GM12878 (cell line): ENCODE measurements at regions not wholly inside any gene's neighbourhood (a gene's known extent, or its start where the extent isn't known, plus 50 kb on each side); places are given as distances from the start of the nearest gene placed in this dataset.

ENCODE experiments used
- ATAC-seq: fragments of 200-7000 bp; cut with Tn5 transposase; 3 replicates; pipeline ENCODE4 v1.9.1; 2020; ENCODE audit warnings: mild to moderate bottlenecking, moderate library complexity
- BruUV-seq: library from RNA; stranded (reverse); fragments of 400-500 nt; replicated peaks from 2 replicates; lab custom pipeline; 2021; lab: Mats Ljungman, UMichigan
- CTCF ChIA-PET: fragments of 300-600 bp; sonication (Branson Sonifier 250); formaldehyde crosslinking; extraction: SDS; loops from one replicate; lab custom pipeline; 2021; ENCODE audit warnings: inconsistent platforms; lab: Yijun Ruan, JAX
- POLR2A ChIA-PET: fragments of 350-600 bp; formaldehyde crosslinking; extraction: SDS; loops from one replicate; lab custom pipeline; 2021; ENCODE audit warnings: inconsistent platforms; lab: Charles Lee
- RAD21 ChIA-PET: fragments of 300-600 bp; sonication (Branson Sonifier 250); formaldehyde crosslinking; loops from one replicate; lab custom pipeline; 2023; ENCODE audit warnings: antibody characterized with exemption; ENCODE audit not compliant: unreplicated experiment; lab: Charles Lee
- SMC1A ChIA-PET: fragments of 300-600 bp; sonication (Branson Sonifier 250); formaldehyde crosslinking; loops from one replicate; lab custom pipeline; 2023; ENCODE audit not compliant: unreplicated experiment, uncharacterized antibody; lab: Charles Lee
- DNase-seq: peaks from one replicate; pipeline ENCODE4 v3.0.0-alpha.2; 2011; ENCODE audit warnings: low read depth, low spot score
- FAIRE-seq: peaks from 3 replicates; lab custom pipeline; 2011; peaks lifted over from hg19 to GRCh38; lab: Jason Lieb, UNC
- H2AFZ ChIP-seq: 2 replicates; pipeline ENCODE4 v1.6.0; 2011; ENCODE audit warnings: low read depth, low read length, control low read depth; ENCODE audit not compliant: control insufficient read depth
- H3K27ac ChIP-seq: 2 replicates; pipeline ENCODE4 v1.5.1; 2011; ENCODE audit warnings: control low read depth; ENCODE audit not compliant: control insufficient read depth, insufficient read depth
- H3K27me3 ChIP-seq, 2 experiments: replicated peaks in 1 of 2; 2 replicates each; pipeline versions ENCODE4 v1.6.0 to v1.6.1; 2011; ENCODE audit warnings: low read length in 1 of 2; ENCODE audit not compliant: control insufficient read depth in 2 of 2, insufficient read depth in 2 of 2
- H3K36me3 ChIP-seq, 2 experiments: 2 replicates each; pipeline ENCODE4 v1.5.1; 2011; ENCODE audit warnings: low read length in 1 of 2; ENCODE audit not compliant: control insufficient read depth in 2 of 2, insufficient read depth in 2 of 2
- H3K4me1 ChIP-seq: 2 replicates; pipeline ENCODE4 v1.6.1; 2011; ENCODE audit warnings: mild to moderate bottlenecking, low read length, moderate library complexity, mixed read lengths; ENCODE audit not compliant: control insufficient read depth, insufficient read depth
- H3K4me2 ChIP-seq: 2 replicates; pipeline ENCODE4 v1.6.0; 2011; ENCODE audit warnings: control low read depth; ENCODE audit not compliant: control insufficient read depth, insufficient read depth
- H3K4me3 ChIP-seq: fragments of 200-600 bp; sonication (generic); 2 replicates; pipeline ENCODE4 v1.5.1; 2016
- H3K79me2 ChIP-seq: 2 replicates; pipeline ENCODE4 v1.6.0; 2011; ENCODE audit warnings: low read length; ENCODE audit not compliant: control insufficient read depth, insufficient read depth
- H3K9ac ChIP-seq: 2 replicates; pipeline ENCODE4 v1.8.0; 2011; ENCODE audit warnings: low read length, control low read depth, mixed read lengths; ENCODE audit not compliant: control insufficient read depth, insufficient read depth
- H3K9me3 ChIP-seq: replicated peaks from 3 replicates; pipeline ENCODE4 v1.5.1; 2011; ENCODE audit warnings: mild to moderate bottlenecking, low read length; ENCODE audit not compliant: control insufficient read depth, insufficient read depth
- H4K20me1 ChIP-seq: 2 replicates; pipeline ENCODE4 v1.6.0; 2011; ENCODE audit not compliant: control insufficient read depth, insufficient read depth
- ASH2L ChIP-seq: fragments of 300-600, 200-600 bp; sonication (generic); IDR thresholded peaks from 2 replicates; pipeline ENCODE4 v1.6.1; 2017; ENCODE audit warnings: low read depth, mild to moderate bottlenecking, borderline replicate concordance
- ATF7 ChIP-seq: fragments of 450-650 bp; IDR thresholded peaks from 2 replicates; pipeline ENCODE4 v1.6.1; 2016; ENCODE audit warnings: low read depth, mild to moderate bottlenecking
- CBX5 ChIP-seq: sonication (generic); IDR thresholded peaks from 2 replicates; pipeline ENCODE4 v1.6.1; 2016; ENCODE audit warnings: low read depth, moderate library complexity, mild to moderate bottlenecking, inconsistent platforms
- CHD1 ChIP-seq: IDR thresholded peaks from 2 replicates; pipeline ENCODE4 v1.6.1; 2012; ENCODE audit warnings: low read depth, low read length, improper control_type of control experiment
- ETV6 ChIP-seq, 2 experiments: fragments of 450-650 bp in 1 of 2; IDR thresholded peaks in 1 of 2; conservative IDR thresholded peaks in 1 of 2; 2 replicates each; pipeline ENCODE4 v1.6.1; 2014; ENCODE audit warnings: antibody characterized with exemption in 1 of 2, borderline replicate concordance in 1 of 2, low read depth in 1 of 2, mild to moderate bottlenecking in 1 of 2, moderate library complexity in 1 of 2
- FOXK2 ChIP-seq: fragments of 450-650 bp; IDR thresholded peaks from 2 replicates; pipeline ENCODE4 v1.6.1; 2017; ENCODE audit warnings: mild to moderate bottlenecking, moderate library complexity
- HCFC1 ChIP-seq: fragments of 150-350 bp; IDR thresholded peaks from 2 replicates; pipeline ENCODE4 v1.6.1; 2014; ENCODE audit warnings: low read length
- MEF2A ChIP-seq: IDR thresholded peaks from 2 replicates; pipeline ENCODE4 v1.6.1; 2011; ENCODE audit warnings: low read depth, mild to moderate bottlenecking, low read length, moderate library complexity; ENCODE audit not compliant: insufficient read depth
- MTA2 ChIP-seq: fragments of 450-650 bp; IDR thresholded peaks from 2 replicates; pipeline ENCODE4 v1.6.1; 2016; ENCODE audit warnings: low read depth, mild to moderate bottlenecking, moderate library complexity
- NBN ChIP-seq: fragments of 450-650 bp; IDR thresholded peaks from 2 replicates; pipeline ENCODE4 v1.6.1; 2016
- PAX5 ChIP-seq: IDR thresholded peaks from 2 replicates; pipeline ENCODE4 v1.6.1; 2011; ENCODE audit warnings: low read depth, low read length, borderline replicate concordance
- RUNX3 ChIP-seq: IDR thresholded peaks from 2 replicates; pipeline ENCODE4 v1.6.1; 2012; ENCODE audit warnings: low read length, inconsistent platforms
- SPI1 ChIP-seq: IDR thresholded peaks from 2 replicates; pipeline ENCODE4 v1.6.1; 2011; ENCODE audit warnings: low read depth, mild to moderate bottlenecking, low read length, moderate library complexity, borderline replicate concordance; ENCODE audit not compliant: insufficient read depth
- SRF ChIP-seq, 2 experiments: IDR thresholded peaks; 2 replicates each; pipeline ENCODE4 v1.6.1; 2011; ENCODE audit warnings: low read depth in 2 of 2, low read length in 2 of 2, mild to moderate bottlenecking in 1 of 2, moderate library complexity in 1 of 2
- TARDBP ChIP-seq: IDR thresholded peaks from 2 replicates; pipeline ENCODE4 v1.6.1; 2016; ENCODE audit warnings: borderline replicate concordance
- WRNIP1 ChIP-seq: IDR thresholded peaks from 2 replicates; pipeline ENCODE4 v1.6.1; 2011; ENCODE audit warnings: low read depth, low read length, improper control_type of control experiment, borderline replicate concordance
- WGBS: methylation state at CpG from one replicate; pipeline ENCODE4 v1.1.6; 2016; ENCODE audit warnings: low lambda C conversion rate; ENCODE audit not compliant: insufficient replicate concordance, insufficient coverage; ENCODE audit errors: missing lambda C conversion rate; 5-methylcytosine and 5-hydroxymethylcytosine counted together
- in situ Hi-C: fragments of 300-500 bp; cut with MboI; formaldehyde crosslinking; loops from 9 replicates; pipeline ENCODE4 v1.14.3; 2018; ENCODE audit warnings: mixed read lengths
- intact Hi-C: fragments of 100-400 bp; cut with micrococcal nuclease; formaldehyde crosslinking; loops from one replicate; pipeline ENCODE4 v1.14.2; 2022; ENCODE audit not compliant: unreplicated experiment
- TF ChIP-seq, protein P1 (sequence below): IDR thresholded peaks from 2 replicates; pipeline ENCODE4 v1.6.1; 2011; ENCODE audit warnings: borderline replicate concordance, low read depth, mild to moderate bottlenecking, moderate library complexity, low read length; ENCODE audit not compliant: insufficient read depth, poor library complexity, severe bottlenecking

DNA sequence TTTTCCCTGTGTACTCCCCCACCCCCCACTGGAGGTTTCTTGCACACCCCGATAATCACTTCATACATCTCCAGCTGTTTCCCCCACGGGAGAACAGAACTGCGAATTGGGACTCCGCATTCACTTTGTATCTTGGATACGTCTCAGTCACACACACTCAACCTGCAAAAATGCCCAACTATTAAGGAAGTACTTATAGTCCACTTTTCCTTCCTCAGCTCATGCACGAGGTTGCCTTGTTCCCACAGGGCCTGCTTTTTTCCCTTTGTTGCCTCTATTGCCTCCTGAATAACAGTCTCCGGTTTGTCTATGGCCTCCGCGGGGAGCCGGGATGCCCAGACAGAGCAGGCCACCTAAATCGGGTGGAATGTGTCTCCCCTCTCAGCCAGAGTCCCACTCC, 282.3 kb downstream of the PYDC2 start:
- Histone ChIP-seq H3K36me3 (no peaks in the 10 kb centered on the region), H3K79me2 (no peaks in the 10 kb centered on the region), H3K9ac (no peak overlapping the region), H3K4me3 (no peak overlapping the region), H3K4me2 (no peak overlapping the region), H3K4me1 (no peaks in the 10 kb centered on the region), H3K27me3 (no peaks in the 10 kb centered on the region), H3K27ac (no peak overlapping the region), H2AFZ (no peak overlapping the region), H3K9me3 (no peaks in the 10 kb centered on the region), H4K20me1 (no peaks in the 10 kb centered on the region)
- DNase-seq (no peak), FAIRE-seq (no peak), ATAC-seq (no peak)
- SMC1A ChIA-PET = interaction anchor here (0.7 kb wide), 1 partner anchor 44 kb away, joined by 3 read pairs; no protein-coding TSS in a partner anchor
- RAD21 ChIA-PET = no interaction called here
- TF ChIP-seq MEF2A (no peak), ETV6 (conservative IDR thresholded peaks at IDR 0.05 in 1 of 2, IDR thresholded peaks at IDR 0.05 in 1 of 2; ENCODE audit: borderline replicate concordance in 1 of 2, low read depth in 1 of 2) (no peak), RUNX3 (no peak), CHD1 (no peak)
- BruUV-seq = no TSS peak
- CTCF ChIA-PET = interaction anchor here (1.1 kb wide), 1 partner anchor 11 kb away, joined by 3 read pairs; no protein-coding TSS in a partner anchor
- intact Hi-C loops (no loop called here), in situ Hi-C loops (no loop called here)
- 51% methylated on average over 11 of the region's 11 CpGs for WGBS
- POLR2A ChIA-PET = no interaction called here

DNA sequence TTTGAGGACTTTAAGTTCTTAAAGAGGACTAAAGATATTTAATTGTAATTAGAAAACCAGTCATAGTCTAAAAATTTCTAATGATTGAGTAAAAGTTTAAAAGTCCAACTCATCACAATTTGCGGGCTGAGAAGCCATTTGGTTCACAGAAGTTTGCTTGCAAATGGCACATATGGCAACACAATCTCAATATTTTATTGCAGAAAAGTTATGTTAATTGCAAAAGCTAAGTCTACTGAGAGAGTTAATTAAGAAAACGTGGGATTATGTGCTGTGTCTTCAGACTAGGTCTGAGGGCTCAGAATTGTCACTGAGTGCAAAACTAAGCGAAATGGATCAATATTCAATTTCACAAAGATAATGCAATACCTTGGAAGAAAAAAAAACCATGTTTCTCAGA, 289.7 kb downstream of the PYDC2 start:
- FAIRE-seq = no peak
- ChIA-PET RAD21 (no interaction called here), POLR2A (no interaction called here), CTCF (no interaction called here), SMC1A (no interaction called here)
- no peak for ATAC-seq
- DNase-seq = no peak
- no peak overlapping the region for H3K4me2 ChIP-seq
- H3K79me2 ChIP-seq = no peaks in the 10 kb centered on the region
- no peak overlapping the region for H3K27ac ChIP-seq
- BruUV-seq = no TSS peak
- H3K27me3 ChIP-seq = 0 out of 4 replicates have a peak, but pooled peaks cover 0 to 3% of the 10 kb centered on the region in 2 experiments
- intact Hi-C loops (no loop called here), in situ Hi-C loops (no loop called here)
- no peaks in the 10 kb centered on the region for H3K4me1 ChIP-seq
- 24% methylated on average over 3 of the region's 3 CpGs for WGBS
- H4K20me1 ChIP-seq = no peaks in the 10 kb centered on the region
- no peak overlapping the region for H2AFZ ChIP-seq
- H3K9ac ChIP-seq = no peak overlapping the region
- H3K9me3 ChIP-seq = no peaks in the 10 kb centered on the region
- H3K4me3 ChIP-seq = no peak overlapping the region
- H3K36me3 ChIP-seq = no peaks in the 10 kb centered on the region
- TF ChIP-seq PAX5 (no peak), ETV6 (conservative IDR thresholded peaks at IDR 0.05 in 1 of 2, IDR thresholded peaks at IDR 0.05 in 1 of 2; ENCODE audit: borderline replicate concordance in 1 of 2, low read depth in 1 of 2) (no peak), ATF7 (no peak), MTA2 (no peak), HCFC1 (no peak), SRF (IDR thresholded peaks at IDR 0.05; ENCODE audit: low read depth in 2 of 2, low read length in 2 of 2) (no peak), TARDBP (no peak), SPI1 (no peak), ASH2L (no peak), CBX5 (no peak), WRNIP1 (no peak), NBN (no peak), FOXK2 (no peak)
- TF ChIP-seq, protein P1, sequence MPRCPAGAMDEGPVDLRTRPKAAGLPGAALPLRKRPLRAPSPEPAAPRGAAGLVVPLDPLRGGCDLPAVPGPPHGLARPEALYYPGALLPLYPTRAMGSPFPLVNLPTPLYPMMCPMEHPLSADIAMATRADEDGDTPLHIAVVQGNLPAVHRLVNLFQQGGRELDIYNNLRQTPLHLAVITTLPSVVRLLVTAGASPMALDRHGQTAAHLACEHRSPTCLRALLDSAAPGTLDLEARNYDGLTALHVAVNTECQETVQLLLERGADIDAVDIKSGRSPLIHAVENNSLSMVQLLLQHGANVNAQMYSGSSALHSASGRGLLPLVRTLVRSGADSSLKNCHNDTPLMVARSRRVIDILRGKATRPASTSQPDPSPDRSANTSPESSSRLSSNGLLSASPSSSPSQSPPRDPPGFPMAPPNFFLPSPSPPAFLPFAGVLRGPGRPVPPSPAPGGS = no peak
